GM21723 (cell line): ENCODE measurements at regions not wholly inside any gene's neighbourhood (a gene's known extent, or its start where the extent isn't known, plus 50 kb on each side); places are given as distances from the start of the nearest gene placed in this dataset.

Experiments
- ATAC-seq: cut with Tn5 transposase; IDR thresholded peaks from one replicate; pipeline ENCODE4 v1.9.1; 2021; ENCODE audit warnings: mild to moderate bottlenecking, moderate library complexity; ENCODE audit not compliant: unreplicated experiment

DNA sequence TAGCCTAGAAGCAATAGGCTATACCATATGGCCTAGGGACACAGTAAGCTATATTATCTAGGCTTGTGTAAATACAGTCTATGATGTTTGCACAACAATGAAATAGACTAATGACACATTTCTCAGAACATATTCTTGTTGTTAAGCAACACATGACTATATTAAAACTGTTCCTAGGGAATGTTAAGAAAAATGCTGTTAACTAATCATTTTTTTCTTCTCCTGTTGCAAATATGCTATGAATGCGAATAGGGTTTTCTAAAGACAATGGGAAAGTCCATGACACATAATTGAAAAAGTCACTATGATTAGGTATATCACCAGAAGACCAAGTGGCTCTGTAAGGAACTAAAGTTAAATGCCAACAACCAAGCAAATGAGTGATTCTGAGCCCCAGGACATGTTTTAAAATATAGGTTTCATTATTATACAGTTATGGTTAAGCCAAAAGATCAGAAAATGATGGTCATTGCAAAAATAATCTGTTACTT lies 454.0 kb upstream of the SORCS1 start:
- no peak for ATAC-seq

DNA sequence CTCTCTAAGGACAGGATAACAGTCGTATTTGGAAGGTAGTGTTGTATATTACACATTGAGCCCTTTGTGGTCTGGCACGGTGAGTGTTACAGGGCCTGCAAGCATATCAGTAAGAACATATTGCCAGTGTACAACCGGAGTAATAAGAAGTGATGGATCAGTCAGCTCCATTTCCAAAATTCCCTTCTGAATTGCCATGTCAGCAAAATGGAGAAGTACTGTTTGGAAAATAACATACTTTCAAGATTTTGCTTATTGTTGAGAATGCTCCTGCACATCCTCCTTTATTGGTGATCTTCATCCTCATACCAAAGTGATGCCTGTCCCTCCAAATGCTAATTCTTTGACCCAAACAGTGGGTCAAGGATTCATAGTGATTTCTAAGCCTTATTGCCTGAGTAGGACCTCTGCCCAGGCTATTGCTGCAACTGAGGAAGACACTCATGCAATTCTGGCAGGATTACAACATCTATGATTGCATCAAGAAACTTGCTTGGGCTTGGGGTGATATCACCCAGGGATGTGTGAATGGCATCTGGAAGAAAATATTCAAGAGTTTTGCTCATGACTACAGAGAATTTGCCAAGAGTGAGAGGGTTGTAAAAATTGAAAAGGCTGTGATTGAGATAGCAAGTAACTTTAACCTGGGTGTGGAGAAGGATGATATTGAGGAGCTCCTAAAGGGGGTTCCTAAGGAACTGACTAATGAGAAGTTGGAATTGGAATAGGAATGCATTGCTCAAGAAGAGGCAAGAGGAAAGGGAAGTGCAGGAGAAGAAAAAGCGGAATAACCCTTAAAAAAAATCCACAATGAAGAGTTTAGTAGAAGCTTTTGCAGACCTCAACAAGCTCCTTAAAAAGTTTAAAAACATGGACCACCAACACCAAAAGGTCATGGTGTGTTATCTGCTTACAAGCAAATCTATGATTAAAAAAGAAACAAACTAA lies 452.2 kb upstream of the SORCS1 start:
- ATAC-seq: no peak

DNA sequence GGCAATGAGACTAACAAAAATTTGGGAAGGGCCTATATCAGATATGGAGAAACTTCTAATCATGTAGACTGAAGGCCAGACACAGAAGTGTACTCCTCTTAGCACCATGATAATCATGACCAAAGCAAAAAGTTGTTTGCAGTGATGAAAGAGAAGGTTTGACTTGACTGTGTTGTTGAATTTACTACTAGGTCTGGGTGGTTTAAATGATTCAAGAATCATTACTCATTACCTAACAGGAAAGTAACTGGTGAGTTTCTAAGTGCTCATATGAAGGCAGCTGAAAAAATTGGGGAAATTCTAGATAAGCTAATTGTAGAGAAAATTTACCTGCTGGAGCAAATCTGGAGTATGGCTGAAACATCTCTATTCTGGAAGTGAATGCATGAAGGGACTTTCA lies 451.5 kb upstream of the SORCS1 start:
- ATAC-seq: no peak

DNA sequence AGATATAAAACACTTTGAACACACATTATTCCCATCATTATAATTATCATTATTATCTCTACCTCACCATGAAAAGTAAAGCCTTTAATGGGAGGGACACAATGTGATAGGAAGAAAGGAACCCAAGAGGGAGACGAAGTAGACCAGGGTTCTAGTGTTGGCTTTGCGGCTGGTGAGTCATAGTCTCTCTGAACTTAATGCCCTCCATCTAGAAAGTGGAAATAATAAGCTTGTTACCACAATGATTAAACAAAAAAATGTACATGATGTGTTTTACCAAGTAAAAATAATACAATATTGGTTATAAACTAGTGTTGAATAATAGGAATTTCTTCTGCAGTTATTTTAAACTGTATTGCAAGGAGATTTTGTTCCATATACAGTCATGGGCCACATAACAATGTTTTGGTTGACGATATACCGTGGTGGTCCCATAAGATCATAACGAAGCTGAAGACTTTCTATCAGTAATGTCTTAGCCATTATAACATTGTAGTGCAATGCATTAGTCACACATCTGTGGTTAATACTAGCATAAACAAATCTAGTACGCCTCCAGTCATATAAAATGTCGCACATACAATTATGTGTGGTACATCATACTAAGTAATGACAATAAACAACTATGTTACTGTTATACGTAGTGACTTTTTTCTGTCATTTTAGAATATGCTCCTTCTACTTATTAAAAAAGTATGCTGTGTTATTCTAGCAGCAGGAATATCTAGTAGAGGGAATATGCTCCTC lies 450.6 kb upstream of the SORCS1 start:
- ATAC-seq: no peak

DNA sequence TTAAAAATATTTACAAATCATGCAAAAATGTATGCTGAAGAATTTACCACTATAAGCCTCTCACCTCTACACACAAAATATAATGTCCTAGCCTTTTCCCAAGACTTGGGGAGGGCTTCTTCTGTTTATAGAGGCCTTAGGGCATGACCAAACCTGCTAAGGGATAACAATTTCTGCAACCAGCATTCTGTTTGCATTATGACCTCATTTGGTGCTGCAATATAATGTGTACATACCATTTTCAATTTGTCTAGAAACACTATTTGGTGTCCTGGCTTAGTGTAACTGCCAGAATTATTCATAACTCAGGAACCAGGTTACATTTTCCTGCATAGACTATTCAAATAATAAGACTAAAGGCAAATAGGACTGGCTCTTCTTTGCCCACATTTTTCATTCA lies 446.6 kb upstream of the SORCS1 start:
- no peak for ATAC-seq

DNA sequence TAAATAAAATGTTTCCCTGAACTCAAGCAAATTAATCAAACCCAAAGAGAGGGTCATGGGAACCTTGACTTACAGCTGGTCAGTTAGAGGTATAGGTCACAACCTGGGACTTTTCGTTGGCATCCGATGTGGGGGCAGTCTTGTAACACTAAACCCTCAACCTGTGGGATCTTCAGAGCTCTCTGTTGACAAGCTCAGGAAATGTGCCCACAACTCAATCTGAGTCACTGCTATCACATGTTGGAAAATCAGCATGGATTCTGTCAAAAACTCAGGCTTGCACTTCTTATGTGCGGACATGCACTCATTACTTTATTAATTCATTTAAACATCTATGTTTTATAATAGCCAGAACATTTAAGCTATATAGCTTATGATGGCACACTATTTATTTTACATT lies 424.6 kb upstream of the SORCS1 start:
- ATAC-seq: no peak

DNA sequence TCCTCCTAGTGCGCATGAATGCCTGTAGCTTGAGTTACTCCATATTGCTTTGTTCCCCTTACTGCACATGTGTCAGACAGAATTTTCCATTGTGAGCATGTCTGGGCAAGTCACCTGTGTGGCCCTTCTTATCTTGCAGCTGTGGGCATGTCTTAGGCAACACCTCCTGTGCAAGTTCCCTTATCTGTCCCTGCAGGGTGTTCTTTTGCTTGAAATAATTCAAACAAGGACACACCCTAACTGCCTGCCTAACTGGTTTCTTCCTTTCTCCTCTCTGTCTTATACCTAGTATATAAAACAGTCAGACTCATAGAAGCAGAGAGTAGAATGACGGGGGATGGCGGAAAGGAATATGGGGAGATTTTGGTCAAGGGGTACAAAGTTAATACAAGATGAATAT lies 421.1 kb upstream of the SORCS1 start:
- no peak for ATAC-seq

DNA sequence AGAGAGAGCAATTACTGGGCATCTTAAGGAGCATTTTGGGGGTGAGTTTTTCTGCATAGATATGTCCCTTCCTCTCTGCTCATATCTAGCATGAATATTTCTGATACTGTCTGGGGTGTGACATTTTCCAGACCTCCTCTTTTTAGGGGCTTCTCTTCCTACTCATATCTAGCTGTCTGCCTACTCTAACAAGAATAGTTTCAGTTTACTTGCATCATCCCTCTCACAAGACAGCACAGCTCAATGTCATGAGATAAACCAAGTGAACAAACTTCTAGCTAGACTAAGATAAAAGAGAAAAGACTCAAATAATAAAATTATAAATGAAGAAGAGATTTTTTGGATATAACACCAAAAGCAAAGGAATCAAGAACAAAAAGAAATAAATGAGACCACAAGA lies 419.5 kb upstream of the SORCS1 start:
- no peak for ATAC-seq

DNA sequence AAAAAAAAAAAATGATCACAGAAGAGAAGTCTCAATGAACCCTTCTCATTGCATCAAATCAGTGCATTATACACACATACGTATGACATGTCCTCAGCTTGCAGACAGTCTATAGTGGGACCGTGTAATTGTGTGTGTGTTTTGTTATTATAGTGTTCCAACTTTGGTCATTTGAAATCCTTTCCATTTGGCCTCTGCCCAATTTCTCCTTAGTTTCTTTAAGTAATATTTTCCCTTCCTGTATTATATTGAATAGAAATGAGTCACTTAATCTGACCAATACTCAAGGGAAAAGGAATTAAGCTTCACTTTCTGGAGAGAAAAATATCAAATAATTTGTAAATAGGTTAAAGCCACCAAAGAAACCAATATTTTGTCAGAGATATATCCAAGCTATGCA lies 415.5 kb upstream of the SORCS1 start:
- no peak for ATAC-seq

DNA sequence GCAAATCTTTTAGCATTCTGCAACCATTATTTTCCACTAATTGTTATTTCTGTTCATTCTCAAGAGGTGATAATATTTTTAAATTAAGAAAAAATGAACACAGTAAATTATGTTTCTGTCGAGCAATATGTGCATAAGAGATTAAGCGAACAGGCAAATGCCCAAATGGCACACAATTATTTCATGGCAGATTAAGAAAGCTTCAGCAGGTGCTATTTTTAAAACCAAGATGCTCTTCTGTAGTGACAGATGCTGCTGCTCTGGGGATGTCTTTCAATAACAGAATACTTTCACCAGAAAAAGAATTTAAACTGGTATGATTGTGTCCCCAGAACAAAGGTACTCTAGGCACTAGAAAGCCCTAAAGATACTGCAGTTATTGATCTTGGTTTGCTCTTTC lies 412.7 kb upstream of the SORCS1 start:
- ATAC-seq: no peak

DNA sequence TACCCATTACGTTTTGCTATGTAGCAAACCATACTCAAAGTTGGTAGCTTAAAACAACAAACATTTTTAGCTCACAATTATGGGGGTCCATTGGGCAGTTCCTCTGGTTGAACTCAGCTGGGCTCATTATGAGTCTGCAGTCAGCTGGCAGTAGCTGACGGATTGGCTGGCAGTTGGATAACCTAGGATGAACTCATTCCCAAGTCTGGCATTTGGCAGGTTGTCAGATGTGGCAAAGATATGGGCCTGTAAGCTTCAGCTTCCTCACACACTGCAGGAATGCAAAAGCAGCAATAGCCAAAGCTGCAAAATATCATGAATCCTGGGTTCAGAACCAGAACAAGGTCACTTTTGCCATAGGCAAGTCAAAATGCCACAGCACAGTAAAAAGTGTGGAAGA lies 412.2 kb upstream of the SORCS1 start:
- no peak for ATAC-seq

DNA sequence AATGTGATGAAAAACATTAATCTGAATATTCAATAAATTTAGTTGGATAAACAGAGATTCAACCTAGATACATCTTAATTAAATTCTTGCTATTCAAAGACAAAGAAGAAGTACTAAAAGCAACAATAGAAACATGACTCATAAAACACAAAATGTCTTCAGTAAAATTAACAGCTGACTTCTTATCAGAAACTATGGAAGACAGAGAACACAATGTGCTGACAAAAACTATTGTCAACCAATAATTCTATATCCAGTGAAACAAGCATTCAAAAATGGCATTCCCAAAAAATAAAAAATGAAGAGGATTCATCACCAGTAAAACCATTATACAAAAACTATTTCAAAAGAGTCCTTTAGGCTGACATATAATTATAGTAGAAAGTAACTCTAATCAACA lies 400.5 kb upstream of the SORCS1 start:
- no peak for ATAC-seq

DNA sequence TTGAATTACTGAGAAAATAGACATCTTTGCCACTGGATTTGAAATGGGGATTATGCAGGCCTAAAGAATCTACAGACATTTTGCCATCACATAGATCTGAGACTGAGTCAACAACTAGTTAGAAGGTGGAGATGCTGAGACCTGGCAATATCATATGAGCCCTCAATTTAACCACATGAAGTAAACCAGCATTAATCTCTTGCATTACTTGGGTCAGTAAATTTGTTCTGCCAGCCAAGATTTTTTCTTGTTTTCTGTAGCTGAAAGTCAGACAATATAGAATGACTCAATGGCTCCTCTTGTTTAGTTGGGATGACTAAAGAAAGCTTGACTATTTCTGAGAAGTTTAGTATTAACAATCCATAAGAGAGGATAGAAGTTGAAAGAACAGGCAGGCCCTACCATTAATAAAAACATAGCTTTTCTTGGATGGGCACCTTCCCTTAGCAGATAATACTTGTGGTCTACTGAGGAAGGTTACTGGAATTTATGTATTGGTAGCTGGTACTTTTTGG lies 396.7 kb upstream of the SORCS1 start:
- ATAC-seq: no peak

DNA sequence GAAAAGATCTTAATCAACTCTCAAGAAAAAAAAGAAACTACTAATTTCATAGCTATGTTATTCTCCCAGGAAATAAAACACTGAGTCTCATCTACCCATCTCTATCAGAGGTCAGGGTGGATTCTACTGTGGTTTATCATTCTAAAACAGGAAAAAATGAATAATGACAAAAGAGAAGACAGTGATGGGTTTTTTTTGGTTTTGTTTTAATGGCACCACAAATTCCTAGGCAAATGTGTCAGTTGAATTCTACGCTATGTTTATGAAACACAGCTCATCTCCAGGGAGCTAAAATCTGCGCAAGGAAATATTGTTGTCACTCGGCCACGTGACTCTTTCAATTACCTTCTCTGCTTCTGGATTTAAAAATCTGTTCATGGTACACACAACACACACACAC lies 393.4 kb upstream of the SORCS1 start:
- no peak for ATAC-seq

DNA sequence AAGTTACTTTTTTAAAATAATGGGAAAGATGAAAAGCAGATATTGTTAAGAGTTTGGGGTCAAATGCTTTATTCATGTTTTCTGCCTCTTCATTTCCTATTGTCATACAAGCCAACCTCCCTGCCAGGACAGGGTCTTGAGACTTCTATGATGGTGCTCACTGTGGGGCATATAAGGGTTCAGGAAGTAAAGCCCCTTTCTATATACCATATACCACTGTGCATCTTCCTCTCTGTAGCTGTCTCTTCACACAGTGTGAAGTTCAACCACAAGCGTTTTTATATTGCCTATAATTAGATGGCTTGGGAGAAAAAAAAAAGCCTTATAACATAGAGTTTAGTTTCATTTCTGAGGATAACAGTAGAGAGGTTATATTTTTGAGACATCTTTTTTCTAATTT lies 389.8 kb upstream of the SORCS1 start:
- no peak for ATAC-seq

DNA sequence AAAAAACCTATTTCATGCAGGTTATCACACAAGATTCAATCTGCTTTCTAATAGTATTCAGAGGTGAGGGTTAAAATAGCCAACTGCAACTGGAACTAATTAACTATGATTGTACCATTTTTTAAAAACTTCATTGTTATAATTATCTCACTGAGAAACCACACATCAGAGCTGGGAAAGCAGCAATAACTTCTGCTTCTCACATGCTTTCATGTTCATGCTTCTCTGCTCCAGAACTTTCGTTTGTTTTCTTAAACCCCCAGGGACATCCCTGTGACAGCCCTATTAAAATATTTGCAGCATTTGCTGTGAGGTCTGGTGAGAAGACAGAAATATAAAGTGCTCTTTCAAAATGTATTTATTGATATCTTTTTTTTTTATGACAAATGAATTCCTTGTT lies 389.0 kb upstream of the SORCS1 start:
- ATAC-seq: no peak

DNA sequence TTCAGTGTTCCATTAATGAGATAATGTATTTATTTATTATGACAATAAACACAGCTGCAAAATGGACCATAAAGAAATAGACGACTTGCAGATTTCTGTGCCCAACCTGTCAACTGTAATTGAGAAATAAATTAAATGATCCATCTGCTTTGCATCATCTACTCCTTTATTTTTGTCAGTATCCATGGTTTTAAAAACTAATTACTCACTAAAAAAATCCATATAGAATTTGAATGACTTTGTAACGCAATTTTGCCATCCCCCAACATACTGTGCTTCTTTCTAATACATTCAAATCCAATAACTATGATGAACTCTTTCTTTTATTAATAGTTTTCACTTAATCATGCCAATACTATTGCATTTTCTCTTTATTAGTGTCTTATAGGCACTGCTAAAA lies 388.5 kb upstream of the SORCS1 start:
- ATAC-seq: no peak

DNA sequence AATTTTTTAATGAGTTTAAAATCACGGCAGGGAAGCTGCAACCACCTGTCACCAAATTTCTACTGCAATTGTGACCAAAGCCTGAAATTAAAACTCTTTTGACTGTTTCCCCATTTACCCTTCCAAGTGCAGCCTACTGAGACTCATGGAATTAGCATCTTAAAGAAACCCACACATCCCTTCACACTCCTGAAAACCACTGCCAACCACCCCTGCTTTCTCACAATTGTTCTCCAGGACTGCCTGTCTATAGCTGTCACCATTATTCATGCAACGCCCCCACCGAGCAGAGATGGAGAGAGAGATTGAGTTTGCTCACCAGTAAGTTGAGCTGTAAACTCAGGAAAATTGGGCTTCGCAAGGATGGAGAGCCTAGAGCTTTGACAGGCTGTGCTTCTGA lies 383.8 kb upstream of the SORCS1 start:
- ATAC-seq: no peak

DNA sequence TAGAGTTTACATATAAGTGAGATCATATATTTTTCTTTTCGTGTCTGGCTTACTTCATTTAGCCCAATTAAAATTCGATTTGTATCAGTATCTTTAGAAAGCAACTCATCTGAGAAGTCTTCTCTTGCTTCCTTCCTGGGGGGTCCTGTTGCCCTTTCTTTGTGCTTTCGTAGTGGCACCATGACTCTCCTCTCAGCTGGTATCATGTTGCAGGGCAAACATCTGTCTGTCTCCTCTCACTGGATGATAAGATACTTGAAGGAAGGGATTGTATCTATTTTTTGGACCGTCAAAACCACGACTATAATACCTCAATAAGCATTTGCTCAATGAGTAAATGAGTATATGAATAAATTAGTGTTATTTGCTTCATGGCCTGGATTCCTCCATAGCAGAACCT lies 382.5 kb upstream of the SORCS1 start:
- ATAC-seq: no peak

DNA sequence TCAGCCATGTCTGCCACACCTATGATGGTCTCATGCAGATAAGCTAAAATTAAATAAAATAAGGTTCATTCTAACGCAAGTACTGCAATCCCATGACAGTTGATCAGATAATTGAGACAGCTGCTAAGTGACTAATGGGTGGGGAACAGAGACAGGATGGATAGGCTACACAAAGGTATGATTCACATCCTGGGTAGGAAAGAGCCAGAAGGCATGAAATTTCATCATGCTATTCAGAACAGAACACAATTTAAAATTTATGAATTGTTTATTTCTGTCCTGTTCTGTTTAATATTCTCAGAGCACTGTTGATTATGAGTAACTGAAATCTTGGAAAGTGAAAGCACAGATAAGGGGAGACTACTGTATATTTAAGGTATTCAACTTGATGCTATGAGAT lies 381.8 kb upstream of the SORCS1 start:
- no peak for ATAC-seq

DNA sequence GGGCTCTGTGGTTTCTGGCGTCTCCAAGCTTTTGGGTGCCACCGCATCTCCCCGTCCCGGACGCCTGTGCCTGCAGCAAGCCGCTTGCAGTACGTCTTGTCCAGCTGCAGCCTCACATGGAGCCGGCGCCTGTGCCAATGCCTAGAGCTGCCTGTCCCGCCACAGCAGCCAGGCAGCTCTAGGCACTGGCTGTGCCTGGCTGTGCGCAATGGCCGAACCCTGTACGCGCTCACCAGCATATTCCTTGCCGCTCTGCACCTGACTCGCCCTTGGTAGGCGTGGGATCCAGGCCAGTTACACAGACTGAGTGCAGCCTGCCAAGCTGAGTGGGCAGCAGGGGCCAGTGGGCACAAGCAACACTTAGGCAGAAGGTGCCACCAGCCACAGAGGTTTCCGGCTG lies 381.2 kb upstream of the SORCS1 start:
- no peak for ATAC-seq
